Left ventricle myocardium inferior (tissue), 1 donor: ENCODE measurements at regions not wholly inside any gene's neighbourhood (a gene's known extent, or its start where the extent isn't known, plus 50 kb on each side); places are given as distances from the start of the nearest gene placed in this dataset.

Source experiments
- DNase-seq: peaks from one replicate; pipeline ENCODE4 v3.0.0-alpha.2; 2020
- H3K27ac ChIP-seq: fragments of 200-600 bp; replicated peaks from 2 replicates; pipeline ENCODE4 v1.8.0; 2021
- H3K27me3 ChIP-seq: fragments of 200-600 bp; 2 replicates; pipeline ENCODE4 v1.8.0; 2021; ENCODE audit warnings: low read depth
- H3K36me3 ChIP-seq: fragments of 200-600 bp; 2 replicates; pipeline ENCODE4 v1.8.0; 2021
- H3K4me1 ChIP-seq: fragments of 200-600 bp; 2 replicates; pipeline ENCODE4 v1.8.0; 2021
- H3K4me3 ChIP-seq: fragments of 200-600 bp; 2 replicates; pipeline ENCODE4 v1.8.0; 2021; ENCODE audit warnings: mild to moderate bottlenecking, moderate library complexity
- H3K9me3 ChIP-seq: fragments of 200-600 bp; replicated peaks from 2 replicates; pipeline ENCODE4 v1.8.0; 2021
- CTCF ChIP-seq: fragments of 200-600 bp; IDR thresholded peaks from 2 replicates; pipeline ENCODE4 v1.8.0; 2021; ENCODE audit warnings: antibody characterized with exemption, mild to moderate bottlenecking, borderline replicate concordance
- intact Hi-C: fragments of 100-400 bp; cut with micrococcal nuclease; formaldehyde crosslinking; loops from one replicate; pipeline ENCODE4 v1.11.0; 2022
- donor health status: DM: no; HTN: yes; CAD: no; lungs with severe emphysema.

DNA sequence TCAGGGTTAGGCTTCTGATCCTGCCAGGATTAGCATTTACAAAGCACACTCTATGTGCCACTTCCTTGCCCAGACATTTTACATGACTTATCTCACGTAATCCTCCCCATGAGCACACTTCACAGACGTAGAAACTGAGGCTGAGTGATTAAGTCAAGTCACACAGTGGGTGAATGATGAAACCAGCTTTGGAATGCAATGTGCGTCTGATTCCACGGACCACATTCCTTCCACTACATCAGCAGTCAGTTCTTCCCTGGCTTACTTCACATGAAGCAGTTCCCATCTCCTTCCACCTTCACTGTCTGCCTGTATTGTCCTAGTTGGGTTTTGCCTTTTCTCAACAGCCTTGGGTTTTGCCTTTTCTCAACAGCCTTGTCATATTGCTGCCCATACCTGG lies 134.3 kb upstream of the PPARGC1A start:
- no peaks in the 10 kb centered on the region for H3K4me1 ChIP-seq
- no peak for TF ChIP-seq CTCF
- intact Hi-C loops, result no loop called here
- no peak overlapping the region for H3K4me3 ChIP-seq
- H3K9me3 ChIP-seq, result no peaks in the 10 kb centered on the region
- no peaks in the 10 kb centered on the region for H3K36me3 ChIP-seq
- no peak for DNase-seq
- H3K27ac ChIP-seq, result no peak overlapping the region
- no peaks in the 10 kb centered on the region for H3K27me3 ChIP-seq

DNA sequence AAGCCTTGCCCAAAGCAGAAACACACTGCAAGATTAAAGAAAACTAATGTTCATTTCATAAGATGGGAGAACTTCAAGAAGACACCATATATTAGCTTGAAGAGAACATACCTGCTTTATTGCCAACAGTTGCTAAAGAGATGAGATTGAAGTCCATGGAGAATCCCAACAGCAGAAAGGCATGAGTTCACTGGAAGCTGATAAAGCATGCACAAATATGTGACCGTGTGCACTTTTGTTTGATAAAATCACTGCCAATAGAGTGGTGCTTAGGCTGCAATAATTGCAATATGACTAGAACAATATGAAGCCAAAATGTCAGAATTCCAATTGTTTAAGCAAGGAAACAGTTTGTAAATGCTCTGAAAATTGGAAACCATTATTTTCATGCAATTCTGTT lies 125.9 kb upstream of the PPARGC1A start:
- H3K27me3 ChIP-seq, result no peaks in the 10 kb centered on the region
- no peak overlapping the region for H3K27ac ChIP-seq
- no peak for DNase-seq
- H3K4me1 ChIP-seq, result no peaks in the 10 kb centered on the region
- no peak overlapping the region for H3K4me3 ChIP-seq
- H3K9me3 ChIP-seq, result no peaks in the 10 kb centered on the region
- no peaks in the 10 kb centered on the region for H3K36me3 ChIP-seq
- intact Hi-C loops, result no loop called here
- TF ChIP-seq CTCF, result no peak

- intact Hi-C loops, result no loop called here
- no peak overlapping the region for H3K27ac ChIP-seq
- no peaks in the 10 kb centered on the region for H3K27me3 ChIP-seq
- H3K9me3 ChIP-seq, result no peaks in the 10 kb centered on the region
- DNase-seq, result no peak
- no peaks in the 10 kb centered on the region for H3K36me3 ChIP-seq
- H3K4me1 ChIP-seq, result no peaks in the 10 kb centered on the region
- TF ChIP-seq CTCF, result no peak
- no peak overlapping the region for H3K4me3 ChIP-seq
Observed at GRCh38 chr4:24013668-24014422, 124.0 kb upstream of the PPARGC1A start.

DNA sequence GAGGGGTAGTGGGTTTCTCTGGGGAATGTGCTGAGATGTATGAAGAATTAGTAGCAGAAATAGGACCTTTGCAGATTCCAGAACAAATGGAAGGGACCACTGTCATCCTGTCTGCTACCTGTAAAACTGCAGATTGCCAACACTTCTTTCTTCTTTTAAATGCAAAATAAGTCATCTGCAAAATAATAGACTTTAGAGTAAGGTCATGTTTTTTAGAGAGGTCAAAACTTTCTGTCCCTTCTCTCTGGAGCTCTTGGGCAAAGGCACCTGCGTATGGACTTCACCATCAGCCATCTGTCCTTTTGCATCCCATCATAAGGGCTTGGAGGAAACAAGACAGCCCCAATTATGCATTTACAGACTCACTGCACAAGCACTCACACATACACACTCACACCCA lies 121.1 kb upstream of the PPARGC1A start:
- Histone ChIP-seq H3K36me3 (no peaks in the 10 kb centered on the region), H3K27ac (no peak overlapping the region), H3K4me3 (no peak overlapping the region), H3K4me1 (no peaks in the 10 kb centered on the region), H3K9me3 (no peaks in the 10 kb centered on the region), H3K27me3 (no peaks in the 10 kb centered on the region)
- no peak for TF ChIP-seq CTCF
- intact Hi-C loops, result no loop called here
- no peak for DNase-seq

- H3K4me1 ChIP-seq, result no peaks in the 10 kb centered on the region
- no peak for DNase-seq
- no peak for TF ChIP-seq CTCF
- no peak overlapping the region for H3K4me3 ChIP-seq
- no peak overlapping the region for H3K27ac ChIP-seq
- intact Hi-C loops, result no loop called here
- no peaks in the 10 kb centered on the region for H3K27me3 ChIP-seq
- H3K9me3 ChIP-seq, result no peaks in the 10 kb centered on the region
- no peaks in the 10 kb centered on the region for H3K36me3 ChIP-seq
Observed at GRCh38 chr4:24010573-24010972, 120.7 kb upstream of the PPARGC1A start.
